OCI-LY3 (cell line): ENCODE measurements at regions not wholly inside any gene's neighbourhood (a gene's known extent, or its start where the extent isn't known, plus 50 kb on each side); places are given as distances from the start of the nearest gene placed in this dataset.

Source experiments
- H2AFZ ChIP-seq: fragments of 200-600, 300-600 bp; shearing (Covaris generic); 2 replicates; pipeline ENCODE4 v1.6.0; 2014; ENCODE audit warnings: antibody characterized with exemption, low read depth, low read length
- H3K27ac ChIP-seq: fragments of 200-600, 300-600 bp; sonication (generic); 2 replicates; pipeline ENCODE4 v1.5.1; 2014; ENCODE audit warnings: mild to moderate bottlenecking, low read length, moderate library complexity, mixed read lengths
- H3K27me3 ChIP-seq: fragments of 200-600, 300-600 bp; sonication (generic); 2 replicates; pipeline ENCODE4 v1.6.1; 2014; ENCODE audit warnings: low read depth, low read length, mixed read lengths
- H3K36me3 ChIP-seq: fragments of 200-600, 300-600 bp; sonication (generic); replicated peaks from 2 replicates; pipeline ENCODE3; 2014; ENCODE audit warnings: low read depth, low read length, mixed read lengths
- H3K4me1 ChIP-seq: fragments of 300-600, 200-600 bp; sonication (generic); 2 replicates; pipeline ENCODE4 v1.6.1; 2014; ENCODE audit warnings: low read length, mixed read lengths
- H3K4me2 ChIP-seq: fragments of 200-600, 300-600 bp; sonication (generic); 2 replicates; pipeline ENCODE4 v1.6.1; 2014; ENCODE audit warnings: low read length, mixed read lengths
- H3K4me3 ChIP-seq: fragments of 300-600, 200-600 bp; sonication (generic); 2 replicates; pipeline ENCODE4 v1.5.1; 2014; ENCODE audit warnings: antibody characterized with exemption, mild to moderate bottlenecking, low read length, moderate library complexity
- H3K79me2 ChIP-seq: fragments of 300-600, 200-600 bp; shearing (Covaris generic); 2 replicates; pipeline ENCODE4 v1.6.1; 2014; ENCODE audit warnings: mild to moderate bottlenecking, low read length, mixed read lengths
- H3K9ac ChIP-seq: fragments of 300-600, 200-600 bp; shearing (Covaris generic); 2 replicates; pipeline ENCODE4 v1.6.0; 2014; ENCODE audit warnings: mild to moderate bottlenecking, low read length, moderate library complexity
- H3K9me3 ChIP-seq: fragments of 200-600, 300-600 bp; shearing (Covaris generic); 2 replicates; pipeline ENCODE4 v1.6.1; 2014; ENCODE audit warnings: low read length, mixed read lengths; ENCODE audit not compliant: insufficient read depth
- H4K20me1 ChIP-seq: fragments of 200-600, 300-600 bp; sonication (generic); 2 replicates; pipeline ENCODE4 v1.6.1; 2016; ENCODE audit warnings: low read length, mixed read lengths; ENCODE audit not compliant: insufficient read depth
- CTCF ChIP-seq: fragments of 200-600, 300-600 bp; sonication (generic); IDR thresholded peaks from 2 replicates; pipeline ENCODE4 v1.5.1; 2014; ENCODE audit warnings: antibody characterized with exemption, low read length, low read depth
- EZH2phosphoT487 ChIP-seq: fragments of 200-600 bp; shearing (Covaris generic); IDR thresholded peaks from 2 replicates; pipeline ENCODE4 v1.6.1; 2018; ENCODE audit warnings: antibody characterized with exemption, mixed run types, low read depth

- H3K4me1 ChIP-seq: no peaks in the 10 kb centered on the region
- no peak overlapping the region for H3K27ac ChIP-seq
- no peak overlapping the region for H3K4me3 ChIP-seq
- no peak overlapping the region for H3K4me2 ChIP-seq
- H2AFZ ChIP-seq: no peak overlapping the region
- H3K27me3 ChIP-seq: peaks cover 24% of the 10 kb centered on the region
- H3K36me3 ChIP-seq: no peaks in the 10 kb centered on the region
- H3K79me2 ChIP-seq: no peaks in the 10 kb centered on the region
- H3K9ac ChIP-seq: no peak overlapping the region
- no peaks in the 10 kb centered on the region for H3K9me3 ChIP-seq
- no peak for TF ChIP-seq EZH2phosphoT487
- no peak for TF ChIP-seq CTCF
- no peaks in the 10 kb centered on the region for H4K20me1 ChIP-seq
These were observed 157.0 kb downstream of the TLE3 start for GRCh38 chr15:69940441-69941300.

GRCh38 chr15:69941301-69941605, 156.5 kb downstream of the TLE3 start:
- H4K20me1 ChIP-seq: no peaks in the 10 kb centered on the region
- no peak overlapping the region for H3K4me3 ChIP-seq
- no peak overlapping the region for H3K9ac ChIP-seq
- H2AFZ ChIP-seq: no peak overlapping the region
- no peak for TF ChIP-seq CTCF
- H3K27me3 ChIP-seq: peaks cover 30% of the 10 kb centered on the region
- H3K4me2 ChIP-seq: no peak overlapping the region
- no peaks in the 10 kb centered on the region for H3K9me3 ChIP-seq
- no peaks in the 10 kb centered on the region for H3K4me1 ChIP-seq
- no peaks in the 10 kb centered on the region for H3K36me3 ChIP-seq
- H3K27ac ChIP-seq: no peak overlapping the region
- H3K79me2 ChIP-seq: no peaks in the 10 kb centered on the region

GRCh38 chr15:69941706-69942495, 155.8 kb downstream of the TLE3 start:
- H3K4me2 ChIP-seq: no peak overlapping the region
- H2AFZ ChIP-seq: no peak overlapping the region
- H3K4me3 ChIP-seq: no peak overlapping the region
- H3K9ac ChIP-seq: no peak overlapping the region
- H3K27me3 ChIP-seq: peaks cover 28% of the 10 kb centered on the region
- H3K36me3 ChIP-seq: no peaks in the 10 kb centered on the region
- TF ChIP-seq EZH2phosphoT487 (no peak), CTCF (no peak)
- no peak overlapping the region for H3K27ac ChIP-seq
- H3K79me2 ChIP-seq: no peaks in the 10 kb centered on the region
- H4K20me1 ChIP-seq: no peaks in the 10 kb centered on the region
- H3K4me1 ChIP-seq: no peaks in the 10 kb centered on the region
- H3K9me3 ChIP-seq: no peaks in the 10 kb centered on the region

GRCh38 chr15:69943637-69944036, 154.1 kb downstream of the TLE3 start:
- Histone ChIP-seq H3K27me3 (peaks cover 24% of the 10 kb centered on the region), H3K79me2 (no peaks in the 10 kb centered on the region), H4K20me1 (no peaks in the 10 kb centered on the region), H3K4me3 (no peak overlapping the region), H3K4me2 (no peak overlapping the region), H3K9me3 (no peaks in the 10 kb centered on the region), H3K4me1 (no peaks in the 10 kb centered on the region), H3K36me3 (no peaks in the 10 kb centered on the region), H3K27ac (no peak overlapping the region), H3K9ac (no peak overlapping the region), H2AFZ (no peak overlapping the region)
- TF ChIP-seq CTCF (no peak), EZH2phosphoT487 (no peak)
